ENCODE measurements at regions not wholly inside any gene's neighbourhood (a gene's known extent, or its start where the extent isn't known, plus 50 kb on each side); places are given as distances from the start of the nearest gene placed in this dataset.
"Not testable (repeated sequence)": the region's sequence is repeated elsewhere in the genome, so short reads cannot be mapped to it uniquely, and the experiment has no call there.

DNA sequence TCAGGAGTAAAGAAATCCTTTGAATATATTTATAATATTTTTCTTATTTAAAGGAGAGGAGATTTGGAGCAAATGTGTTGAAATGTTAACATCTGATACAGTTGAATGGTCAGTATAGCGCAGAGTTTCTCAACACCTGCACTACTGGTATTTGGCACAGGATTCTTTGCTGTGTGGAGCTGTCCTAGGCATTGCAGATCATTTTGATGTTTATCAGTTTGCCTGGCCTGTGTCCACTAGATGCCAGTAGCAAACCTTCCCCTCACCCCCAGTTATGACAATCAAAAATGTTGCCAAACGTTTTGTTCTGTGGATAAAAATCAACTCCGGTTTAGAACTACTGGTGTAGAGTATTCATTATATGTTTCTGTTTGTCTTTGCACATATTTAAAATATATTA lies 765.3 kb upstream of the SLIT2 start:
- no peaks in the 10 kb centered on the region for H3K4me1 Mint-ChIP-seq (ENCODE audit: low read depth)
- H3K9me3 Mint-ChIP-seq, result no peaks in the 10 kb centered on the region
- no peaks in the 10 kb centered on the region for H3K36me3 Mint-ChIP-seq (ENCODE audit: low read depth)
- no peaks in the 10 kb centered on the region for H3K27me3 Mint-ChIP-seq
- H3K4me3 Mint-ChIP-seq, result no peak overlapping the region
- H3K27ac Mint-ChIP-seq, result no peak overlapping the region
- intact Hi-C loops (cut with micrococcal nuclease), result no loop called here

DNA sequence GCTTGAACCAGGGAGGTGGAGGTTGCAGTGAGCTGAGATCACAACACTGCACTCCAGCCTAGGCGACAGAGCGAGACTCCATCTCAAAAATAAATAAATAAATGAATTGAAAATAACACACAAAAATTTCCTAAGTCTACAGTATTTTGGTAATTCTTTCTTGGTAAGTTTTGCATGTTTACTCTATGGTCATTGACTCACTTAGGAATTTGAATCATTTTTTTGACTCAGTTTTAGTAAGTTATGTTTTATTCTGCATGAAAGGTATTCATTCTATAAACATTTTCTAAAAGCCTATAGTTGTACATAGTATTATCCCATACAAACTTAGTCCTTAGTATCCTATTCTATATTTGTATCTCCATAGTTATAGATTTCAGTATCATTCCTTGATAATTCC lies 772.9 kb upstream of the SLIT2 start:
- H3K27me3 Mint-ChIP-seq, result no peaks in the 10 kb centered on the region
- H3K4me1 Mint-ChIP-seq (ENCODE audit: low read depth), result no peaks in the 10 kb centered on the region
- H3K36me3 Mint-ChIP-seq (ENCODE audit: low read depth), result no peaks in the 10 kb centered on the region
- H3K27ac Mint-ChIP-seq, result no peak overlapping the region
- H3K4me3 Mint-ChIP-seq, result no peak overlapping the region
- intact Hi-C loops (cut with micrococcal nuclease), result no loop called here
- no peaks in the 10 kb centered on the region for H3K9me3 Mint-ChIP-seq

DNA sequence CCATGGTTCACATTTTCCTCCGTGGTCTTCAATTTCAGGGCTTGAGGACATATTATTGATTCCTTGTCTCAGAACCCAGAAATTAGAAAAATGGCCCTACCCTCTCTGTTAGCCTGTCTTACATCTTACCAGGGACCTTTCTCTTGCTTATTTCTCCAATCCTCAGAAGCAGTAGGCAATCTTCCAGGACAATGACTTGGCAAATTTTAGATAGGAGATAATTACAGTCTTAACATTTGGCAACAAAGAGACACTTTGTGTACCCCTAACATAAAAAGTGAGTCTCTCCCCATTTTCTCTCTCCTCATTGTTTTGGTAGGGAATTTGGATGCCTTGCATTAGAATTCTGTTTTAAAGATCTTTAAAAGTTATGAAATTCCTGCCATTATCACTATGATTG lies 778.1 kb upstream of the SLIT2 start:
- intact Hi-C loops (cut with micrococcal nuclease), result no loop called here
- Mint-ChIP-seq H3K4me3 (no peak overlapping the region), H3K9me3 (no peaks in the 10 kb centered on the region), H3K27me3 (no peaks in the 10 kb centered on the region), H3K27ac (no peak overlapping the region), H3K4me1 (ENCODE audit: low read depth) (no peaks in the 10 kb centered on the region), H3K36me3 (ENCODE audit: low read depth) (no peaks in the 10 kb centered on the region)

DNA sequence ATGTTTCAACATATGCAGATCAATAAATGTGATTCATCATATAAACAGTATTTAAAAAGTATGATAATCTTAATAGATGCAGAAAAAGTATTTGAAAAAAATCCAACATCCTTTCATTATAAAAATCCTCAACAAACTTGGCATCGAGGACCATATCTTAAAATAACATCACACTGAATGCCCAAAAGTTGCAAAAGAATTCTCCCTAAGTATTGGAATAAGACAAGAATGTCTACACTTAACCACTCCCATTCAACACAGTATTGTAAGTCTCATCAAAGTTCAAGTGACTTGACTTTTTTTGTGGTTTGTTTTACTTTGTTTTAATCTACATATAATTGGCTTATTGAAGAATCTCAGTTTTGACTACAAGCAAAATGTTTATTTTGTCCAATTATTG lies 779.0 kb upstream of the SLIT2 start:
- H3K9me3 Mint-ChIP-seq, result no peaks in the 10 kb centered on the region
- H3K27ac Mint-ChIP-seq, result no peak overlapping the region

GRCh38 chr4:19470001-19470400 lies 781.7 kb upstream of the SLIT2 start:
- intact Hi-C loops (cut with micrococcal nuclease); H3K27ac Mint-ChIP-seq; H3K36me3 Mint-ChIP-seq (ENCODE audit: low read depth); H3K9me3 Mint-ChIP-seq; H3K4me1 Mint-ChIP-seq (ENCODE audit: low read depth); H3K4me3 Mint-ChIP-seq; H3K27me3 Mint-ChIP-seq: not testable (repeated sequence)

More for the DNA sequence above, 779.0 kb upstream of the SLIT2 start:
- Mint-ChIP-seq H3K36me3 (ENCODE audit: low read depth) (no peaks in the 10 kb centered on the region), H3K4me3 (no peak overlapping the region), H3K27me3 (no peaks in the 10 kb centered on the region), H3K4me1 (ENCODE audit: low read depth) (no peaks in the 10 kb centered on the region)
- intact Hi-C loops (cut with micrococcal nuclease), result no loop called here

GRCh38 chr4:19462117-19462516 lies 789.6 kb upstream of the SLIT2 start:
- H3K4me1 Mint-ChIP-seq (ENCODE audit: low read depth), result no peaks in the 10 kb centered on the region
- no peak overlapping the region for H3K27ac Mint-ChIP-seq
- no peaks in the 10 kb centered on the region for H3K36me3 Mint-ChIP-seq (ENCODE audit: low read depth)
- no peak overlapping the region for H3K4me3 Mint-ChIP-seq
- intact Hi-C loops (cut with micrococcal nuclease), result no loop called here
- no peaks in the 10 kb centered on the region for H3K9me3 Mint-ChIP-seq
- no peaks in the 10 kb centered on the region for H3K27me3 Mint-ChIP-seq

GRCh38 chr4:19455850-19456602 lies 795.7 kb upstream of the SLIT2 start:
- Mint-ChIP-seq H3K9me3 (peaks cover 28% of the 10 kb centered on the region), H3K36me3 (ENCODE audit: low read depth) (no peaks in the 10 kb centered on the region), H3K27ac (no peak overlapping the region), H3K4me1 (ENCODE audit: low read depth) (no peaks in the 10 kb centered on the region), H3K27me3 (no peaks in the 10 kb centered on the region), H3K4me3 (no peak overlapping the region)
- intact Hi-C loops (cut with micrococcal nuclease), result no loop called here

DNA sequence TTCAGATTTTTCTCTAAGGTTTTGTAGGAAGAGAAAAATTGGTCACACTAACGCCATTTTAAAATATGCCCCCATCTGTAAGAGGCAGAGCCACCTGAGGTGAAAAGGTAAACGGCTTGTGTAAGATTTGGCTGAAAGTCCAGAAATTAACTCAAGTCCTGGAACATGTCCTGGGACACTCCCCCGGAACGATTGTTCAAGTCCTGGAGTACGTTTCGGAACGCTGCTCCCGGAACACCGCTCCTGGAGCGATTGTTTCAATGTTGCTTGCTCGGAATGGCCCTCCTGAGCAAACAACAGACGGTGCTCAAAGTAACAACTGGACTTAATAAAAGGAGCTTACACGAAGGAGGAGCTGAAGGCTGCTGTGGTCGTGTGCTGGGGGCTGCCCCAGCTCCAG lies 796.5 kb upstream of the SLIT2 start:
- Mint-ChIP-seq H3K9me3 (peaks cover 36% of the 10 kb centered on the region), H3K4me1 (ENCODE audit: low read depth) (no peaks in the 10 kb centered on the region), H3K27ac (no peak overlapping the region), H3K36me3 (ENCODE audit: low read depth) (no peaks in the 10 kb centered on the region), H3K27me3 (no peaks in the 10 kb centered on the region), H3K4me3 (no peak overlapping the region)
- intact Hi-C loops (cut with micrococcal nuclease), result no loop called here

DNA sequence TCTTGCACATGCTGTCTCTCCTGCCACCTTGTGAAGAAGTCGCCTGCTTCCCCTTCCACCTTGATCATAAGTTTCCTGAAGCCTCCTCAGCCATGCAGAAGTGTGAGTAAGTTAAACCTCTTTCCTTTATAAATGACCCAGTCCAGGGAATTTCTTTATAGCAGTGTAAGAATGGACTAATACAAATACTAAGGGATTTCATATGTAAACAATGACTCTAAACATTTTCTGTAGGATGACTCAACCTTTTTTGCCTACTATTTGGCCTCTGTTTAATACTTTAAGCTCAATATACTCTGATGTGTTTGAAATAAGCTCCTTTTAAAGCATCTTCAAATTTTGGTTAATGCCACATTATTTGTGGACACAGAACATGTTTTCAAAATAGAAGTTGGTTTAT lies 813.5 kb upstream of the SLIT2 start:
- no peaks in the 10 kb centered on the region for H3K36me3 Mint-ChIP-seq (ENCODE audit: low read depth)
- peaks cover 47% of the 10 kb centered on the region for H3K9me3 Mint-ChIP-seq
- no peaks in the 10 kb centered on the region for H3K4me1 Mint-ChIP-seq (ENCODE audit: low read depth)
- no peak overlapping the region for H3K27ac Mint-ChIP-seq
- no peak overlapping the region for H3K4me3 Mint-ChIP-seq
- H3K27me3 Mint-ChIP-seq, result no peaks in the 10 kb centered on the region
- intact Hi-C loops (cut with micrococcal nuclease), result no loop called here

GRCh38 chr4:19437008-19437407 lies 814.7 kb upstream of the SLIT2 start:
- Mint-ChIP-seq H3K4me3 (no peak overlapping the region), H3K4me1 (ENCODE audit: low read depth) (no peaks in the 10 kb centered on the region), H3K27ac (no peak overlapping the region), H3K9me3 (peaks cover 39% of the 10 kb centered on the region), H3K36me3 (ENCODE audit: low read depth) (no peaks in the 10 kb centered on the region), H3K27me3 (no peaks in the 10 kb centered on the region)
- intact Hi-C loops (cut with micrococcal nuclease), result no loop called here

GRCh38 chr4:19429684-19430083 lies 822.0 kb upstream of the SLIT2 start:
- Mint-ChIP-seq H3K4me1 (ENCODE audit: low read depth) (no peaks in the 10 kb centered on the region), H3K27ac (no peak overlapping the region), H3K36me3 (ENCODE audit: low read depth) (no peaks in the 10 kb centered on the region), H3K9me3 (peaks cover 27% of the 10 kb centered on the region), H3K4me3 (no peak overlapping the region), H3K27me3 (no peaks in the 10 kb centered on the region)
- intact Hi-C loops (cut with micrococcal nuclease), result no loop called here

- Mint-ChIP-seq H3K4me1 (ENCODE audit: low read depth) (no peaks in the 10 kb centered on the region), H3K9me3 (peaks cover 24% of the 10 kb centered on the region), H3K27ac (no peak overlapping the region), H3K36me3 (ENCODE audit: low read depth) (no peaks in the 10 kb centered on the region), H3K27me3 (no peaks in the 10 kb centered on the region), H3K4me3 (no peak overlapping the region)
- intact Hi-C loops (cut with micrococcal nuclease), result no loop called here
These were observed 826.6 kb upstream of the SLIT2 start for GRCh38 chr4:19425146-19425545.

GRCh38 chr4:19417256-19417655 lies 834.4 kb upstream of the SLIT2 start:
- Mint-ChIP-seq H3K36me3 (ENCODE audit: low read depth) (no peaks in the 10 kb centered on the region), H3K9me3 (peaks cover 20% of the 10 kb centered on the region), H3K27me3 (no peaks in the 10 kb centered on the region), H3K27ac (no peak overlapping the region), H3K4me1 (ENCODE audit: low read depth) (no peaks in the 10 kb centered on the region), H3K4me3 (no peak overlapping the region)
- intact Hi-C loops (cut with micrococcal nuclease), result no loop called here

- H3K4me1 Mint-ChIP-seq (ENCODE audit: low read depth), result no peaks in the 10 kb centered on the region
- no peak overlapping the region for H3K27ac Mint-ChIP-seq
- intact Hi-C loops (cut with micrococcal nuclease), result no loop called here
- no peaks in the 10 kb centered on the region for H3K36me3 Mint-ChIP-seq (ENCODE audit: low read depth)
- peaks cover 19% of the 10 kb centered on the region for H3K9me3 Mint-ChIP-seq
- no peaks in the 10 kb centered on the region for H3K27me3 Mint-ChIP-seq
- H3K4me3 Mint-ChIP-seq, result no peak overlapping the region
These were observed 835.6 kb upstream of the SLIT2 start for GRCh38 chr4:19416146-19416545.

DNA sequence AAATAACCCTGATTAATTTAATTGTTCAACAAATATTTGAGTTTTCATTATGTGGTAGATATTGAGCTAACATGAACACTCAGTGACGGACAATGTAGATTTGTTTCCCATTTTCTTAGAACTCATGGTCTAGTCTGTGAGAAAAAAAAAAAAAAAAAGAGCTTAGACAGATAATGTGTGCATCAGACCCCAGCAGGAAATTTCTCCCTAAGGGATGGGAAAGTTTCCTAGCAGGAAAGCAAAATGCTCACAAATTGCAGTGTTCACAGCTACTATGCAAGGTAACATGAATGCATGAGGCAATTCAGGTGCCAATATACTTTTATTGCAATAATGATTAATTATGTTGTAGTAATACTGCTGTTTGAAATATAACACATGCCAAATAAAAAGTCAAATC lies 843.2 kb upstream of the SLIT2 start:
- Mint-ChIP-seq H3K4me1 (ENCODE audit: low read depth) (no peaks in the 10 kb centered on the region), H3K9me3 (peaks cover 7% of the 10 kb centered on the region), H3K27me3 (no peaks in the 10 kb centered on the region), H3K36me3 (ENCODE audit: low read depth) (no peaks in the 10 kb centered on the region), H3K4me3 (no peak overlapping the region), H3K27ac (no peak overlapping the region)
- intact Hi-C loops (cut with micrococcal nuclease), result no loop called here

Data from dendritic cell treated with granulocyte-macrophage colony-stimulating factor and Interleukin-4, amounts not matched to agents 40 ng/mL and 50 ng/mL, for 4 days (primary cell).